Endothelial cell of umbilical vein (primary cell): ENCODE measurements at regions not wholly inside any gene's neighbourhood (a gene's known extent, or its start where the extent isn't known, plus 50 kb on each side); places are given as distances from the start of the nearest gene placed in this dataset.
"Not testable (repeated sequence)": the region's sequence is repeated elsewhere in the genome, so short reads cannot be mapped to it uniquely, and the experiment has no call there.

Experiments used
- BruUV-seq: library from RNA; stranded (reverse); fragments of 400-500 nt; replicated peaks from 2 replicates; lab custom pipeline; 2021; lab: Mats Ljungman, UMichigan
- CTCF ChIA-PET: fragments of 300-600, 350-600 bp; sonication (Branson Sonifier 250); formaldehyde crosslinking; loops from one replicate; lab custom pipeline; 2021; ENCODE audit warnings: antibody characterized with exemption, inconsistent platforms; lab: Charles Lee
- POLR2A ChIA-PET: fragments of 300-600, 350-600 bp; sonication (Branson Sonifier 250); formaldehyde crosslinking; loops from one replicate; lab custom pipeline; 2021; ENCODE audit warnings: antibody characterized with exemption, inconsistent platforms; lab: Charles Lee
- DNase-seq: peaks from one replicate; pipeline ENCODE4 v3.0.0-alpha.2; 2011; ENCODE audit warnings: low read depth, low spot score
- FAIRE-seq: peaks from 2 replicates; lab custom pipeline; 2011; peaks lifted over from hg19 to GRCh38; lab: Jason Lieb, UNC
- H2AFZ ChIP-seq: 2 replicates; pipeline ENCODE4 v1.6.0; 2012; ENCODE audit warnings: low read depth, low read length, control low read depth, inconsistent platforms
- H3K27ac ChIP-seq: 2 replicates; pipeline ENCODE4 v1.5.1; 2011; ENCODE audit warnings: low read depth, mild to moderate bottlenecking, control low read depth, low read length, moderate library complexity; ENCODE audit not compliant: insufficient read depth
- H3K27me3 ChIP-seq, 2 experiments: 2 replicates each; pipeline versions ENCODE4 v1.6.0 to v1.6.1; 2011; ENCODE audit warnings: low read length in 2 of 2, mixed read lengths in 1 of 2; ENCODE audit not compliant: control insufficient read depth in 2 of 2, insufficient read depth in 2 of 2
- H3K36me3 ChIP-seq, 2 experiments: 2 replicates in 1 of 2; 3 replicates in 1 of 2; pipeline ENCODE4 v1.5.1; 2011; ENCODE audit warnings: low read length in 2 of 2, mild to moderate bottlenecking in 1 of 2, moderate library complexity in 1 of 2; ENCODE audit not compliant: control insufficient read depth in 2 of 2, insufficient read depth in 2 of 2; ENCODE audit errors: extremely low read depth in 1 of 2
- H3K4me1 ChIP-seq: 3 replicates; pipeline ENCODE4 v1.5.1; 2011; ENCODE audit warnings: mild to moderate bottlenecking, low read length; ENCODE audit not compliant: control insufficient read depth, insufficient read depth; ENCODE audit errors: extremely low read depth
- H3K4me2 ChIP-seq: 2 replicates; pipeline ENCODE4 v1.6.1; 2011; ENCODE audit warnings: low read length, control low read depth, mixed read lengths; ENCODE audit not compliant: insufficient read depth
- H3K4me3 ChIP-seq, 3 experiments: fragments of 200-600 bp in 1 of 3; sonication (generic), shearing (Covaris generic) in 1 of 3; replicated peaks in 1 of 3; 2 replicates each; pipeline ENCODE4 v1.5.1; 2011 to 2016; ENCODE audit warnings: control low read depth in 3 of 3, low read length in 3 of 3, mild to moderate bottlenecking in 2 of 3, inconsistent platforms in 1 of 3, low read depth in 1 of 3, moderate library complexity in 1 of 3; ENCODE audit not compliant: insufficient read depth in 1 of 3
- H3K79me2 ChIP-seq: 2 replicates; pipeline ENCODE4 v1.6.0; 2012; ENCODE audit warnings: low read length, inconsistent platforms; ENCODE audit not compliant: control insufficient read depth, insufficient read depth
- H3K9ac ChIP-seq: replicated peaks from 2 replicates; pipeline ENCODE3; 2011; ENCODE audit warnings: low read length, control low read depth; ENCODE audit not compliant: insufficient read depth; ENCODE audit errors: extremely low read depth
- H3K9me1 ChIP-seq: replicated peaks from 3 replicates; pipeline ENCODE4 v1.6.0; 2011; ENCODE audit warnings: mild to moderate bottlenecking, low read length; ENCODE audit not compliant: control insufficient read depth, insufficient read depth; ENCODE audit errors: extremely low read depth
- H3K9me3 ChIP-seq: replicated peaks from 2 replicates; pipeline ENCODE4 v1.5.1; 2012; ENCODE audit warnings: low read length, inconsistent platforms; ENCODE audit not compliant: control insufficient read depth, insufficient read depth
- H4K20me1 ChIP-seq: replicated peaks from 2 replicates; pipeline ENCODE3; 2011; ENCODE audit warnings: mild to moderate bottlenecking, low read length; ENCODE audit not compliant: control insufficient read depth, insufficient read depth; ENCODE audit errors: extremely low read depth
- EZH2 ChIP-seq: IDR thresholded peaks from 2 replicates; pipeline ENCODE4 v1.6.1; 2012; ENCODE audit warnings: borderline replicate concordance, low read depth, mild to moderate bottlenecking, moderate library complexity, low read length, inconsistent platforms; ENCODE audit not compliant: severe bottlenecking
- FOS ChIP-seq: IDR thresholded peaks from 2 replicates; pipeline ENCODE4 v1.6.1; 2011; ENCODE audit warnings: mild to moderate bottlenecking, low read length, moderate library complexity, borderline replicate concordance; ENCODE audit not compliant: insufficient read depth
- GATA2 ChIP-seq: IDR thresholded peaks from 2 replicates; pipeline ENCODE4 v1.7.0; 2011; ENCODE audit warnings: low read depth, mild to moderate bottlenecking, moderate library complexity, mixed read lengths, low read length; ENCODE audit not compliant: insufficient read length, insufficient read depth
- JUN ChIP-seq: IDR thresholded peaks from 2 replicates; pipeline ENCODE4 v1.6.1; 2011; ENCODE audit warnings: borderline replicate concordance, low read depth; ENCODE audit not compliant: insufficient read length, insufficient read depth
- MYC ChIP-seq: IDR thresholded peaks from one replicate; pipeline ENCODE4 v1.6.1; 2011; ENCODE audit warnings: mild to moderate bottlenecking, low read depth, low read length
- POLR2A ChIP-seq: IDR thresholded peaks from 2 replicates; pipeline ENCODE4 v1.6.1; 2012; ENCODE audit warnings: low read depth, mild to moderate bottlenecking, control low read depth, low read length
- POLR2AphosphoS5 ChIP-seq: IDR thresholded peaks from 2 replicates; pipeline ENCODE4 v1.6.1; 2012; ENCODE audit warnings: low read depth, mild to moderate bottlenecking, control low read depth, low read length, moderate library complexity; ENCODE audit not compliant: insufficient read depth
- dilution Hi-C: fragments of 300-500 bp; cut with MboI; formaldehyde crosslinking; loops from one replicate; pipeline ENCODE4 v1.15.0; 2019; ENCODE audit warnings: low sequenced_read_pairs; ENCODE audit not compliant: extremely low pct_ligation_motif_present
- intact Hi-C: fragments of 100-400 bp; cut with micrococcal nuclease; formaldehyde crosslinking; loops from one replicate; pipeline ENCODE4 v1.10.0; 2022
- TF ChIP-seq, protein P1 (sequence below): IDR thresholded peaks from 2 replicates; pipeline ENCODE4 v1.6.1; 2011; ENCODE audit not compliant: insufficient read depth, insufficient read length
- TF ChIP-seq, protein P2 (sequence below), 2 donors: IDR thresholded peaks; 1 replicate in 1 of 2; 2 replicates in 1 of 2; pipeline ENCODE4 v1.5.1; 2011; ENCODE audit warnings: low read length in 2 of 2, mild to moderate bottlenecking in 2 of 2, moderate library complexity in 2 of 2, control low read depth in 1 of 2, inconsistent platforms in 1 of 2, low read depth in 1 of 2; ENCODE audit not compliant: insufficient read depth in 1 of 2; ENCODE audit errors: extremely low read depth in 1 of 2

DNA sequence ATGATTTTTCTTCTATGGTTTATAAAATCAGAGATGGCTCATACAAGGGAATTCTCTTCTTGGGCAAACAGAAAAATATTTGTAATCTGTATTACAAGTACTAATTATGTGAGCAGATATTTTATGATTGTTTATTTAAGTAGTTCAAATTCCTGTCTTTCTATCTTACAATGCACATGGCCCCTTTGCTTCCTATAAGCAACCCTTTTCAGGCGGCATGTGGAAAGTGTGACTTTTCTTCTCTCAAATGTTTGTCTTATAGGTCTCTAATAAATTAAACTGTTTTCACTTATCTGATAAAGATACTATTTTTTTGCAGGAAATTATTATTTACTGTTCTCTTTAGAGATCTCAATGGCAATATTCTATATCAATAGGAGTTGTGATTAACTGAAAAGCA lies 259.3 kb upstream of the MAGEB18 start:
- Histone ChIP-seq H3K9me1 (no peaks in the 10 kb centered on the region), H3K4me2 (no peak overlapping the region), H3K27ac (no peak overlapping the region), H3K36me3 (no peaks in the 10 kb centered on the region), H4K20me1 (no peaks in the 10 kb centered on the region), H3K27me3 (no peaks in the 10 kb centered on the region), H2AFZ (no peak overlapping the region), H3K4me3 (no peak overlapping the region), H3K79me2 (no peaks in the 10 kb centered on the region), H3K9me3 (no peaks in the 10 kb centered on the region), H3K9ac (no peak overlapping the region), H3K4me1 (peaks cover 12% of the 10 kb centered on the region)
- FAIRE-seq (no peak), DNase-seq (peak; percentile 73)
- no TSS peak for BruUV-seq
- ChIA-PET POLR2A (no interaction called here), CTCF (no interaction called here)
- intact Hi-C loops (no loop called here), dilution Hi-C loops (no loop called here)
- no peak for TF ChIP-seq POLR2AphosphoS5
- TF ChIP-seq EZH2, result no peak
- TF ChIP-seq GATA2, result no peak
- no peak for TF ChIP-seq JUN
- TF ChIP-seq POLR2A, result no peak
- TF ChIP-seq MYC, result no peak
- TF ChIP-seq, protein P1, sequence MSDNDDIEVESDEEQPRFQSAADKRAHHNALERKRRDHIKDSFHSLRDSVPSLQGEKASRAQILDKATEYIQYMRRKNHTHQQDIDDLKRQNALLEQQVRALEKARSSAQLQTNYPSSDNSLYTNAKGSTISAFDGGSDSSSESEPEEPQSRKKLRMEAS, result no peak
- TF ChIP-seq, protein P2, sequence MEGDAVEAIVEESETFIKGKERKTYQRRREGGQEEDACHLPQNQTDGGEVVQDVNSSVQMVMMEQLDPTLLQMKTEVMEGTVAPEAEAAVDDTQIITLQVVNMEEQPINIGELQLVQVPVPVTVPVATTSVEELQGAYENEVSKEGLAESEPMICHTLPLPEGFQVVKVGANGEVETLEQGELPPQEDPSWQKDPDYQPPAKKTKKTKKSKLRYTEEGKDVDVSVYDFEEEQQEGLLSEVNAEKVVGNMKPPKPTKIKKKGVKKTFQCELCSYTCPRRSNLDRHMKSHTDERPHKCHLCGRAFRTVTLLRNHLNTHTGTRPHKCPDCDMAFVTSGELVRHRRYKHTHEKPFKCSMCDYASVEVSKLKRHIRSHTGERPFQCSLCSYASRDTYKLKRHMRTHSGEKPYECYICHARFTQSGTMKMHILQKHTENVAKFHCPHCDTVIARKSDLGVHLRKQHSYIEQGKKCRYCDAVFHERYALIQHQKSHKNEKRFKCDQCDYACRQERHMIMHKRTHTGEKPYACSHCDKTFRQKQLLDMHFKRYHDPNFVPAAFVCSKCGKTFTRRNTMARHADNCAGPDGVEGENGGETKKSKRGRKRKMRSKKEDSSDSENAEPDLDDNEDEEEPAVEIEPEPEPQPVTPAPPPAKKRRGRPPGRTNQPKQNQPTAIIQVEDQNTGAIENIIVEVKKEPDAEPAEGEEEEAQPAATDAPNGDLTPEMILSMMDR (IDR thresholded peaks at IDR 0.05; ENCODE audit: extremely low read depth in 1 of 2, insufficient read depth in 1 of 2, low read depth in 1 of 2, low read length in 2 of 2), result no peak
- TF ChIP-seq FOS, result no peak

DNA sequence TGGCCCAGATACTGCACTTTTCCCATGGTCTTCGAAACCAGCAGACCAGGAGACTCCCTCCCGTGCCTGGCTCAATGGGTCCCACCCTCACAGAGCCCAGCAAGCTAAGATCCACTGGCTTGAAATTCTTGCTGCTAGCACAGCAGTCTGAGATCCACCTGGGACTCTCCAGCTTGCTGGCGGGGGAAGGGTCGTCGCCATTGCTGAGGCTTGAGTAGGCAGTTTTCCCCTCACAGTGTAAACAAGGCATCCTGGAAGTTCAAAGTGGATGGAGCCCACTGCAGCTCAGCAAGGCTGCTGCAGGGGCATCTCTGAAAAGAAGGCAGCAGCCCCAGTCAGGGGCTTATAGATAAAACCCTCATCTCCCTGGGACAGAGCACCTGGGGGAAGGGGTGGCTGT lies 255.6 kb upstream of the MAGEB18 start:
- H4K20me1 ChIP-seq, H3K27ac ChIP-seq, H3K4me2 ChIP-seq, H2AFZ ChIP-seq, H3K4me3 ChIP-seq, H3K9me1 ChIP-seq, intact Hi-C loops, H3K79me2 ChIP-seq, CTCF ChIA-PET, H3K9me3 ChIP-seq, dilution Hi-C loops, FAIRE-seq, H3K27me3 ChIP-seq, H3K36me3 ChIP-seq, H3K9ac ChIP-seq, BruUV-seq, POLR2A ChIA-PET, DNase-seq: not testable (repeated sequence)
- peaks cover 12% of the 10 kb centered on the region for H3K4me1 ChIP-seq
